PC-9 (cell line): ENCODE measurements at regions not wholly inside any gene's neighbourhood (a gene's known extent, or its start where the extent isn't known, plus 50 kb on each side); places are given as distances from the start of the nearest gene placed in this dataset.

Experiments
- BruUV-seq: library from RNA; stranded (reverse); fragments of 400-500 nt; replicated peaks from 2 replicates; lab custom pipeline; 2021; lab: Mats Ljungman, UMichigan
- CTCF ChIA-PET: fragments of 300-600 bp; sonication (Branson Sonifier 250); formaldehyde crosslinking; loops from one replicate; lab custom pipeline; 2022; ENCODE audit warnings: antibody characterized with exemption; lab: Charles Lee
- POLR2A ChIA-PET: fragments of 300-600 bp; sonication (Branson Sonifier 250); formaldehyde crosslinking; loops from one replicate; lab custom pipeline; 2022; ENCODE audit warnings: antibody characterized with exemption; ENCODE audit not compliant: unreplicated experiment; lab: Charles Lee
- DNase-seq, 2 experiments: peaks; one replicate each; pipeline versions ENCODE4 v3.0.0 to v3.0.0-alpha.2; 2015 to 2022; ENCODE audit warnings: mixed read lengths in 1 of 2
- H2AFZ ChIP-seq: fragments of 200-600 bp; sonication (generic); 2 replicates; pipeline ENCODE4 v1.8.1; 2017; ENCODE audit warnings: antibody characterized with exemption
- H3F3A ChIP-seq: fragments of 200-600 bp; sonication (generic); 2 replicates; pipeline ENCODE4 v1.8.1; 2017; ENCODE audit warnings: antibody characterized with exemption, mild to moderate bottlenecking, low read depth; ENCODE audit not compliant: insufficient read depth
- H3K27ac ChIP-seq: fragments of 200-600 bp; sonication (generic); 2 replicates; pipeline ENCODE4 v1.6.1; 2016; ENCODE audit warnings: mixed run types
- H3K27me3 ChIP-seq: fragments of 200-600 bp; sonication (generic); 2 replicates; pipeline ENCODE4 v1.6.1; 2016; ENCODE audit warnings: low read depth, mixed run types; ENCODE audit not compliant: insufficient read depth
- H3K36me3 ChIP-seq: fragments of 200-600 bp; sonication (generic); 2 replicates; pipeline ENCODE4 v1.6.1; 2016; ENCODE audit warnings: low read depth, mixed run types
- H3K4me1 ChIP-seq: fragments of 200-600 bp; sonication (generic); replicated peaks from 2 replicates; pipeline ENCODE4 v1.6.1; 2016; ENCODE audit warnings: mixed run types; ENCODE audit not compliant: insufficient read depth
- H3K4me2 ChIP-seq: fragments of 200-600 bp; sonication (generic); 2 replicates; pipeline ENCODE4 v1.6.1; 2017; ENCODE audit warnings: mixed run types
- H3K4me3 ChIP-seq: fragments of 200-600 bp; sonication (generic); 2 replicates; pipeline ENCODE4 v1.6.1; 2016; ENCODE audit warnings: mixed run types
- H3K79me2 ChIP-seq: fragments of 200-600 bp; sonication (generic); 2 replicates; pipeline ENCODE4 v1.6.1; 2017; ENCODE audit warnings: low read depth, mixed run types
- H3K9me2 ChIP-seq: fragments of 200-600 bp; sonication (generic); 2 replicates; pipeline ENCODE4 v1.8.1; 2017; ENCODE audit warnings: mild to moderate bottlenecking; ENCODE audit not compliant: insufficient read depth
- H3K9me3 ChIP-seq: fragments of 200-600 bp; sonication (generic); 2 replicates; pipeline ENCODE4 v1.8.1; 2016; ENCODE audit warnings: low read depth; ENCODE audit not compliant: insufficient read depth
- H4K20me1 ChIP-seq: fragments of 200-600 bp; sonication (generic); 2 replicates; pipeline ENCODE4 v1.8.1; 2017; ENCODE audit not compliant: insufficient read depth
- CTCF ChIP-seq: fragments of 200-600 bp; sonication (generic); conservative IDR thresholded peaks from 2 replicates; pipeline ENCODE4 v1.6.1; 2017; ENCODE audit warnings: mixed run types, antibody characterized with exemption, mild to moderate bottlenecking, moderate library complexity
- EZH2 ChIP-seq: fragments of 200-600 bp; sonication (generic); IDR thresholded peaks from 2 replicates; pipeline ENCODE4 v1.8.0; 2017; ENCODE audit warnings: antibody characterized with exemption, low read depth
- intact Hi-C: fragments of 100-400 bp; cut with micrococcal nuclease; formaldehyde crosslinking; loops from one replicate; pipeline ENCODE4 v1.10.0; 2022; ENCODE audit not compliant: unreplicated experiment

GRCh38 chr13:61766667-61767058 lies 351.0 kb upstream of the PCDH20 start:
- intact Hi-C loops, result no loop called here
- H3F3A ChIP-seq, result no peaks in the 10 kb centered on the region
- no peaks in the 10 kb centered on the region for H3K27me3 ChIP-seq
- H3K4me3 ChIP-seq, result no peak overlapping the region
- no peaks in the 10 kb centered on the region for H3K9me2 ChIP-seq
- H4K20me1 ChIP-seq, result no peaks in the 10 kb centered on the region
- no TSS peak for BruUV-seq
- H3K27ac ChIP-seq, result no peak overlapping the region
- no peaks in the 10 kb centered on the region for H3K79me2 ChIP-seq
- no peaks in the 10 kb centered on the region for H3K36me3 ChIP-seq
- TF ChIP-seq CTCF, result no peak
- no peak for TF ChIP-seq EZH2
- DNase-seq, result no peak
- ChIA-PET POLR2A (no interaction called here), CTCF (no interaction called here)
- H3K4me1 ChIP-seq, result no peaks in the 10 kb centered on the region
- H2AFZ ChIP-seq, result no peak overlapping the region
- H3K9me3 ChIP-seq, result no peaks in the 10 kb centered on the region
- H3K4me2 ChIP-seq, result no peak overlapping the region

- Histone ChIP-seq H3K79me2 (no peaks in the 10 kb centered on the region), H2AFZ (no peak overlapping the region), H3K36me3 (no peaks in the 10 kb centered on the region), H3K4me3 (no peak overlapping the region), H3K27me3 (no peaks in the 10 kb centered on the region), H3K27ac (no peak overlapping the region), H3K9me2 (no peaks in the 10 kb centered on the region), H4K20me1 (no peaks in the 10 kb centered on the region), H3K4me1 (no peaks in the 10 kb centered on the region), H3F3A (no peaks in the 10 kb centered on the region), H3K9me3 (no peaks in the 10 kb centered on the region), H3K4me2 (no peak overlapping the region)
- ChIA-PET CTCF (no interaction called here), POLR2A (no interaction called here)
- no TSS peak for BruUV-seq
- intact Hi-C loops, result no loop called here
- TF ChIP-seq EZH2, result no peak
- TF ChIP-seq CTCF, result no peak
- DNase-seq, result no peak
Measured at GRCh38 chr13:61765940-61766666, 350.5 kb upstream of the PCDH20 start.

GRCh38 chr13:61765181-61765742 lies 349.6 kb upstream of the PCDH20 start:
- Histone ChIP-seq H3K79me2 (no peaks in the 10 kb centered on the region), H3K4me2 (no peak overlapping the region), H3K27me3 (no peaks in the 10 kb centered on the region), H3K9me2 (no peaks in the 10 kb centered on the region), H3K36me3 (no peaks in the 10 kb centered on the region), H4K20me1 (no peaks in the 10 kb centered on the region), H3K4me3 (no peak overlapping the region), H3F3A (no peaks in the 10 kb centered on the region), H3K27ac (no peak overlapping the region), H3K4me1 (no peaks in the 10 kb centered on the region), H3K9me3 (no peaks in the 10 kb centered on the region), H2AFZ (no peak overlapping the region)
- no peak for TF ChIP-seq CTCF
- TF ChIP-seq EZH2, result no peak
- no peak for DNase-seq
- POLR2A ChIA-PET, result no interaction called here
- intact Hi-C loops, result no loop called here
- no TSS peak for BruUV-seq
- CTCF ChIA-PET, result no interaction called here
